HG03565 (cell line): ENCODE measurements at regions not wholly inside any gene's neighbourhood (a gene's known extent, or its start where the extent isn't known, plus 50 kb on each side); places are given as distances from the start of the nearest gene placed in this dataset.
A peak's percentile ranks its signal among the peaks of the same experiment; 100 is the strongest.
"Not testable (repeated sequence)": the region's sequence is repeated elsewhere in the genome, so short reads cannot be mapped to it uniquely, and the experiment has no call there.

ENCODE experiments used
- ATAC-seq: cut with Tn5 transposase; IDR thresholded peaks from one replicate; pipeline ENCODE4 v1.9.1; 2021; ENCODE audit warnings: mild to moderate bottlenecking, moderate library complexity; ENCODE audit not compliant: unreplicated experiment

- no peak for ATAC-seq
Measured at GRCh38 chr1:115183158-115183557, 93.9 kb upstream of the TSPAN2 start.

- ATAC-seq, result no peak
Measured at GRCh38 chr1:115182012-115182715, 92.9 kb upstream of the TSPAN2 start.

GRCh38 chr1:115181231-115181630 is 91.9 kb upstream of the TSPAN2 start:
- ATAC-seq, result no peak

GRCh38 chr1:115179397-115180079 is 90.2 kb upstream of the TSPAN2 start:
- peak; percentile 38 for ATAC-seq

- no peak for ATAC-seq
Measured at GRCh38 chr1:115176189-115176588, 86.9 kb upstream of the TSPAN2 start.

GRCh38 chr1:115175596-115175995 is 86.3 kb upstream of the TSPAN2 start:
- ATAC-seq, result no peak

- ATAC-seq, result no peak
Measured at GRCh38 chr1:115173151-115173550, 83.8 kb upstream of the TSPAN2 start.

GRCh38 chr1:115172270-115172669 is 83.0 kb upstream of the TSPAN2 start:
- no peak for ATAC-seq

- ATAC-seq, result no peak
Measured at GRCh38 chr1:115170961-115171392, 81.7 kb upstream of the TSPAN2 start.

GRCh38 chr1:115170377-115170776 is 81.1 kb upstream of the TSPAN2 start:
- ATAC-seq, result no peak

- ATAC-seq, result no peak
Measured at GRCh38 chr1:115168026-115168425, 78.7 kb upstream of the TSPAN2 start.

GRCh38 chr1:115166531-115167091 is 77.3 kb upstream of the TSPAN2 start:
- ATAC-seq, result no peak

- no peak for ATAC-seq
Measured at GRCh38 chr1:115165776-115166175, 76.5 kb upstream of the TSPAN2 start.

GRCh38 chr1:115164940-115165705 is 75.8 kb upstream of the TSPAN2 start:
- ATAC-seq, result no peak

- no peak for ATAC-seq
Measured at GRCh38 chr1:115164484-115164883, 75.2 kb upstream of the TSPAN2 start.

GRCh38 chr1:115160728-115161127 is 71.4 kb upstream of the TSPAN2 start:
- ATAC-seq, result no peak

- no peak for ATAC-seq
Measured at GRCh38 chr1:115159958-115160357, 70.7 kb upstream of the TSPAN2 start.

GRCh38 chr1:115158181-115158580 is 68.9 kb upstream of the TSPAN2 start:
- ATAC-seq, result no peak

GRCh38 chr1:115156826-115157468 is 67.6 kb upstream of the TSPAN2 start:
- ATAC-seq, result no peak

GRCh38 chr1:115153966-115154557 is 64.8 kb upstream of the TSPAN2 start:
- ATAC-seq, result no peak

- ATAC-seq, result not testable (repeated sequence)
Measured at GRCh38 chr1:115147928-115148327, 58.6 kb upstream of the TSPAN2 start.
